Fibroblast of lung (primary cell): ENCODE measurements at regions not wholly inside any gene's neighbourhood (a gene's known extent, or its start where the extent isn't known, plus 50 kb on each side); places are given as distances from the start of the nearest gene placed in this dataset.

Source experiments
- CTCF ChIP-seq, 2 donors: IDR thresholded peaks in 1 of 2; conservative IDR thresholded peaks in 1 of 2; 1 replicate in 1 of 2; 2 replicates in 1 of 2; pipeline ENCODE4 v1.5.1; 2011 to 2012; ENCODE audit warnings: low read length in 2 of 2, control low read depth in 1 of 2, inconsistent platforms in 1 of 2, low read depth in 1 of 2, mild to moderate bottlenecking in 1 of 2
- EZH2 ChIP-seq: IDR thresholded peaks from 2 replicates; pipeline ENCODE4 v1.5.1; 2012; ENCODE audit warnings: low read length, control low read depth, mild to moderate bottlenecking; ENCODE audit errors: missing control alignments

GRCh38 chr3:117130222-117130621 is 420.6 kb downstream of the TUSC7 start:
- TF ChIP-seq CTCF (conservative IDR thresholded peaks at IDR 0.05 in 1 of 2, IDR thresholded peaks at IDR 0.05 in 1 of 2; ENCODE audit: low read depth in 1 of 2, low read length in 2 of 2) (no peak), EZH2 (no peak)
